ENCODE measurements at regions not wholly inside any gene's neighbourhood (a gene's known extent, or its start where the extent isn't known, plus 50 kb on each side); places are given as distances from the start of the nearest gene placed in this dataset.

- intact Hi-C loops (cut with DNase I) = no loop called here
- TF ChIP-seq POLR2AphosphoS5 (IDR thresholded peaks at IDR 0.05) (no peak), CTCF (IDR thresholded peaks at IDR 0.05) (no peak), POLR2A (IDR thresholded peaks at IDR 0.05) (no peak)
- no peak for DNase-seq (ENCODE audit: low spot score)
- H3K36me3 ChIP-seq = no peaks in the 10 kb centered on the region
- no peak overlapping the region for H3K4me3 ChIP-seq
- no peaks in the 10 kb centered on the region for H3K27me3 ChIP-seq (replicated peaks; ENCODE audit: insufficient read depth)
- WGBS = 84% methylated on average over 13 of the region's 13 CpGs
- peaks cover 8% of the 10 kb centered on the region for H3K4me1 ChIP-seq (replicated peaks)
- H3K27ac ChIP-seq = peak overlapping the region in 1 of 2 donors; percentile 30
- no peaks in the 10 kb centered on the region for H3K9me3 ChIP-seq
Observed at GRCh38 chr2:234373481-234374149, 123.3 kb downstream of the ARL4C start.

DNA sequence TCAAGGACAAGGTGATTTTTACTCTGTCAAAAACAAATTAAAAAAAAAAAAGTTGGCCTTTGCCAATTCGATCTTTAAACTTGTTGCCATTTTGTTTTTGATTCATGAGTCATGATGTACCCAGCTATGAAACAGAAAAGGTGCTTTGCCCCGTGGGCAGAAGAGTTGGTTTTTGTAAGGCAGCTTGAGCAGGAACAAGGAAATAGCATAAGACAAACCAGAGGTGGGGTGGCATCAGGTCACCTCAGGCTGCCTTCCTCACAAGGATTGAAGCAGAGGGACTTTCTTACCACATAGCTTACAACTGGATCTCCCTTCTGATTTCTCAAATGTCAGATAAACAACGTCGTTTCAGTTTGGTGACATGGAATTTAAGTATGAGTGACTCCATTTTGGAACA, 123.8 kb downstream of the ARL4C start:
- Histone ChIP-seq H3K4me3 (no peak overlapping the region), H3K27ac (peak overlapping the region in 1 of 2 donors; percentile 30), H3K9me3 (no peaks in the 10 kb centered on the region), H3K27me3 (replicated peaks; ENCODE audit: insufficient read depth) (no peaks in the 10 kb centered on the region), H3K4me1 (replicated peaks) (peaks cover 14% of the 10 kb centered on the region), H3K36me3 (no peaks in the 10 kb centered on the region)
- intact Hi-C loops (cut with DNase I) = no loop called here
- peak; percentile 52 for DNase-seq (ENCODE audit: low spot score)
- TF ChIP-seq POLR2AphosphoS5 (IDR thresholded peaks at IDR 0.05) (peak; percentile 34), POLR2A (IDR thresholded peaks at IDR 0.05) (no peak), CTCF (IDR thresholded peaks at IDR 0.05) (no peak)
- WGBS = 49% methylated on average over 4 of the region's 4 CpGs

DNA sequence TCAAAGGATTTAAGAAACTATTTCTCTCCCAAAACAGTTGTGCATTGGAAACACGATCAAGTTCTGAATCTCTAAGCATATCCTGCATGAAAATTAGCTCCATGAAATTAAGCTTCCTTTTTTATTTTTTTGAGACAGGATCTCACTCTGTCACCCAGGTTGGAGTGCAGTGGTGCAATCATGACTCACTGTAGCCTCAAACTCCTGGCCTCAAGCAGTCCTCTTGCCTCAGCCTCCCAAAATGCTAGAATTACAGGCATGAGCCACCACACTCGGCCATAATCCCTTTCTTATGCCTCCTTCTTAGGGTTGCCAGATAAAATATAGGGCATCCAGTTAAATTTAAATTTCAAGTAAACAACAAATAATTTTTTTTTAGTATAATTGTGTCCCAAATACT, 124.4 kb downstream of the ARL4C start:
- H3K4me1 ChIP-seq (replicated peaks) = peaks cover 19% of the 10 kb centered on the region
- no peak for TF ChIP-seq POLR2AphosphoS5 (IDR thresholded peaks at IDR 0.05)
- no peak for TF ChIP-seq POLR2A (IDR thresholded peaks at IDR 0.05)
- no peak for TF ChIP-seq CTCF (IDR thresholded peaks at IDR 0.05)
- intact Hi-C loops (cut with DNase I) = no loop called here
- no peak overlapping the region for H3K27ac ChIP-seq
- H3K9me3 ChIP-seq = no peaks in the 10 kb centered on the region
- H3K4me3 ChIP-seq = no peak overlapping the region
- 79% methylated on average over 2 of the region's 2 CpGs for WGBS
- DNase-seq (ENCODE audit: low spot score) = no peak
- H3K36me3 ChIP-seq = no peaks in the 10 kb centered on the region
- H3K27me3 ChIP-seq (replicated peaks; ENCODE audit: insufficient read depth) = no peaks in the 10 kb centered on the region

- peaks cover 22% of the 10 kb centered on the region for H3K4me1 ChIP-seq (replicated peaks)
- H3K27ac ChIP-seq = peak overlapping the region; percentile 68 to 79
- intact Hi-C loops (cut with DNase I) = loop anchor here (2.0 kb wide), 1 partner anchor 128 kb away; the partner anchor contains the start of gene ARL4C
- H3K9me3 ChIP-seq = no peaks in the 10 kb centered on the region
- no peak for TF ChIP-seq POLR2A (IDR thresholded peaks at IDR 0.05)
- TF ChIP-seq CTCF (IDR thresholded peaks at IDR 0.05) = peak in 1 of 4 experiments; percentile 38
- TF ChIP-seq POLR2AphosphoS5 (IDR thresholded peaks at IDR 0.05) = peak; percentile 98
- H3K27me3 ChIP-seq (replicated peaks; ENCODE audit: insufficient read depth) = no peaks in the 10 kb centered on the region
- 0% methylated on average over 1 of the region's 1 CpG for WGBS
- no peak overlapping the region for H3K4me3 ChIP-seq
- DNase-seq (ENCODE audit: low spot score) = peak; percentile 93
- no peaks in the 10 kb centered on the region for H3K36me3 ChIP-seq
Observed at GRCh38 chr2:234368861-234369261, 128.0 kb downstream of the ARL4C start.

DNA sequence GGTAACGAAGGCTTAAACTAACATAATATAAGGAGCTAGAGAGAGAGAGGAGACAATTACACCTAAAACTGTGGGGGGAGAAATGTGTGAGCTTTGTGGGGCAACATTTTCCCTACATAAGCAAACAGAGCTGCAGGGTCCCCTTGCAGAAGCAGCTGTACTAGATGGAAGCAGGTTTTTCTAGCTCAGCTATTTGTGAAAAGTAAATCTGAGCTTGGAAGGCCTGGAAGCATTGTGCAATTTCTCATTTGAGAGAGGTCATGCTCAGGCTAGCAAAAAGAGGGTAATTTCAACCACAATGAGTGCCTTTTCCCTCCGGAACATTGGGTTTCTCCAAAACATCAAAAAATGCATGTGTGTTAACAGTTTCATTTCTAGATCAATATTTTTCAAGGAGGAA, 130.0 kb downstream of the ARL4C start:
- intact Hi-C loops (cut with DNase I) = no loop called here
- H3K27ac ChIP-seq = peak overlapping the region; percentile 68 to 79
- peak; percentile 93 for TF ChIP-seq POLR2AphosphoS5 (IDR thresholded peaks at IDR 0.05)
- no peak for TF ChIP-seq POLR2A (IDR thresholded peaks at IDR 0.05)
- WGBS = 19% methylated on average over 2 of the region's 2 CpGs
- no peak overlapping the region for H3K4me3 ChIP-seq
- DNase-seq (ENCODE audit: low spot score) = peak; percentile 82
- no peaks in the 10 kb centered on the region for H3K9me3 ChIP-seq
- H3K36me3 ChIP-seq = no peaks in the 10 kb centered on the region
- H3K4me1 ChIP-seq (replicated peaks) = peaks cover 22% of the 10 kb centered on the region
- H3K27me3 ChIP-seq (replicated peaks; ENCODE audit: insufficient read depth) = no peaks in the 10 kb centered on the region

Data from prostate gland (tissue), 2 donors.